HepG2 (cell line): ENCODE measurements at regions not wholly inside any gene's neighbourhood (a gene's known extent, or its start where the extent isn't known, plus 50 kb on each side); places are given as distances from the start of the nearest gene placed in this dataset.
A peak's percentile ranks its signal among the peaks of the same experiment; 100 is the strongest.

Source experiments
- ATAC-seq: fragments of 200-7000 bp; cut with Tn5 transposase; 3 replicates; pipeline ENCODE4 v1.9.1; 2020; ENCODE audit warnings: mild to moderate bottlenecking, moderate library complexity
- BruUV-seq: library from RNA; stranded (reverse); fragments of 400-500 nt; replicated peaks from 2 replicates; lab custom pipeline; 2021; lab: Mats Ljungman, UMichigan
- CTCF ChIA-PET: fragments of 300-600 bp; formaldehyde crosslinking; extraction: SDS; loops from one replicate; lab custom pipeline; 2021; ENCODE audit warnings: low total read pairs, inconsistent platforms, low intra/inter-chr PET ratio; lab: Yijun Ruan, JAX
- POLR2A ChIA-PET: fragments of 350-600 bp; sonication (Branson Sonifier 250); formaldehyde crosslinking; loops from one replicate; lab custom pipeline; 2020; ENCODE audit warnings: antibody characterized with exemption, inconsistent platforms; lab: Yijun Ruan, JAX
- DNase-seq: peaks from one replicate; pipeline ENCODE4 v3.0.0-alpha.2; 2015; ENCODE audit warnings: low spot score
- FAIRE-seq: peaks from 3 replicates; lab custom pipeline; 2011; peaks lifted over from hg19 to GRCh38; lab: Jason Lieb, UNC
- H2AFZ ChIP-seq: one replicate; pipeline ENCODE4 v1.6.1; 2011; ENCODE audit warnings: low read length, inconsistent platforms
- H3K27ac ChIP-seq: fragments of 300-600 bp; 3 replicates; pipeline ENCODE4 v1.8.0; 2011; ENCODE audit warnings: mixed run types, mild to moderate bottlenecking, mixed read lengths, low read length, inconsistent platforms; ENCODE audit not compliant: insufficient read depth; ENCODE audit errors: extremely low read length
- H3K27me3 ChIP-seq, 2 experiments: fragments of 200-600 bp in 1 of 2; 2 replicates in 1 of 2; 3 replicates in 1 of 2; pipeline versions ENCODE4 v1.6.0 to v1.8.0; 2011; ENCODE audit warnings: low read length in 2 of 2, mild to moderate bottlenecking in 2 of 2, moderate library complexity in 2 of 2, inconsistent platforms in 1 of 2; ENCODE audit not compliant: insufficient read depth in 2 of 2, control insufficient read depth in 1 of 2
- H3K36me3 ChIP-seq, 2 experiments: fragments of 200-600 bp in 1 of 2; replicated peaks in 1 of 2; 2 replicates in 1 of 2; 3 replicates in 1 of 2; pipeline versions ENCODE4 v1.5.1 to v1.8.0; 2011; ENCODE audit warnings: low read length in 2 of 2, inconsistent platforms in 1 of 2; ENCODE audit not compliant: insufficient read depth in 2 of 2, control insufficient read depth in 1 of 2
- H3K4me1 ChIP-seq: 2 replicates; pipeline ENCODE4 v1.5.1; 2012; ENCODE audit warnings: low read length, inconsistent platforms; ENCODE audit not compliant: insufficient read depth
- H3K4me2 ChIP-seq: 2 replicates; pipeline ENCODE4 v1.6.0; 2011; ENCODE audit warnings: low read depth, low read length, inconsistent platforms
- H3K4me3 ChIP-seq, 3 experiments: fragments of 200-600 bp in 1 of 3; sonication (generic), shearing (Covaris generic) in 1 of 3; replicated peaks in 1 of 3; 2 replicates each; pipeline ENCODE4 v1.5.1; 2011 to 2016; ENCODE audit warnings: low read length in 3 of 3, inconsistent platforms in 2 of 3, low read depth in 2 of 3, mild to moderate bottlenecking in 2 of 3, control low read depth in 1 of 3, mixed read lengths in 1 of 3; ENCODE audit not compliant: insufficient read depth in 1 of 3
- H3K79me2 ChIP-seq: one replicate; pipeline ENCODE4 v1.6.1; 2011; ENCODE audit warnings: low read length, inconsistent platforms; ENCODE audit not compliant: insufficient read depth
- H3K9ac ChIP-seq: 2 replicates; pipeline ENCODE4 v1.6.0; 2011; ENCODE audit warnings: mild to moderate bottlenecking, low read depth, low read length, inconsistent platforms; ENCODE audit not compliant: insufficient read depth
- H3K9me3 ChIP-seq: 2 replicates; pipeline ENCODE4 v1.5.1; 2012; ENCODE audit warnings: mild to moderate bottlenecking, low read length
- H4K20me1 ChIP-seq: 2 replicates; pipeline ENCODE4 v1.6.0; 2011; ENCODE audit warnings: inconsistent platforms, mild to moderate bottlenecking, low read length, moderate library complexity; ENCODE audit not compliant: insufficient read depth
- AGO2 ChIP-seq: fragments of 200-400 bp; formaldehyde crosslinking; optimal IDR thresholded peaks from 2 replicates; pipeline ENCODE3; 2017; ENCODE audit warnings: mild to moderate bottlenecking, low read depth, low read length, moderate library complexity
- CEBPB ChIP-seq: IDR thresholded peaks from 2 replicates; pipeline ENCODE4 v1.6.1; 2011; ENCODE audit warnings: low read depth, low read length, improper control_type of control experiment, borderline replicate concordance
- FOXJ3 ChIP-seq: sonication (generic); formaldehyde crosslinking; IDR thresholded peaks from 2 replicates; pipeline ENCODE4 v1.4.0; 2020; ENCODE audit warnings: missing genetic modification reagents, mild to moderate bottlenecking, borderline replicate concordance
- HCFC1 ChIP-seq: fragments of 150-350 bp; IDR thresholded peaks from 2 replicates; pipeline ENCODE4 v1.6.1; 2014; ENCODE audit warnings: low read depth, low read length
- MAFF ChIP-seq: IDR thresholded peaks from 2 replicates; pipeline ENCODE4 v1.6.1; 2011; ENCODE audit warnings: low read depth, low read length, improper control_type of control experiment
- MAFK ChIP-seq, 2 experiments: IDR thresholded peaks in 1 of 2; conservative IDR thresholded peaks in 1 of 2; 2 replicates each; pipeline ENCODE4 v1.6.1; 2011; ENCODE audit warnings: improper control_type of control experiment in 2 of 2, low read length in 2 of 2
- ZFP90 ChIP-seq: sonication (generic); formaldehyde crosslinking; IDR thresholded peaks from 2 replicates; pipeline ENCODE4 v1.8.0; 2022; ENCODE audit warnings: missing genetic modification reagents, mild to moderate bottlenecking, inconsistent platforms, borderline replicate concordance
- ZNF329 ChIP-seq: sonication (generic); formaldehyde crosslinking; IDR thresholded peaks from 2 replicates; pipeline ENCODE4 v1.9.0; 2021; ENCODE audit warnings: low read depth, mild to moderate bottlenecking, missing genetic modification reagents
- WGBS: methylation state at CpG from one replicate; pipeline ENCODE4 v1.1.6; 2017; ENCODE audit warnings: low lambda C conversion rate; 5-methylcytosine and 5-hydroxymethylcytosine counted together
- in situ Hi-C: cut with HindIII; loops from 2 replicates; pipeline ENCODE4 v1.10.0; 2017; ENCODE audit warnings: low pct_unique_long_range_greater_than_20kb; ENCODE audit not compliant: extremely low pct_ligation_motif_present
- intact Hi-C: fragments of 100-400 bp; cut with micrococcal nuclease; formaldehyde crosslinking; loops from one replicate; pipeline ENCODE4 v1.10.0; 2022; ENCODE audit not compliant: unreplicated experiment

GRCh38 chr5:100664140-100664539 is 129.0 kb downstream of the FAM174A start:
- FAIRE-seq: no peak
- in situ Hi-C loops: no loop called here
- WGBS: 5% methylated on average over 1 of the region's 1 CpG

GRCh38 chr5:100667161-100667630 is 132.0 kb downstream of the FAM174A start:
- in situ Hi-C loops: no loop called here
- no peak for ATAC-seq
- no peaks in the 10 kb centered on the region for H3K4me1 ChIP-seq
- no peak overlapping the region for H2AFZ ChIP-seq
- no peaks in the 10 kb centered on the region for H3K9me3 ChIP-seq
- intact Hi-C loops: no loop called here
- no peak overlapping the region for H3K4me2 ChIP-seq
- no TSS peak for BruUV-seq
- H3K9ac ChIP-seq: no peak overlapping the region
- POLR2A ChIA-PET: no interaction called here
- no peak for TF ChIP-seq HCFC1
- TF ChIP-seq CEBPB: peak; percentile 65
- no peaks in the 10 kb centered on the region for H3K36me3 ChIP-seq
- no peaks in the 10 kb centered on the region for H4K20me1 ChIP-seq
- H3K27ac ChIP-seq: no peak overlapping the region
- under 1% methylated on average over 4 of the region's 4 CpGs for WGBS
- H3K79me2 ChIP-seq: no peaks in the 10 kb centered on the region
- no peak overlapping the region for H3K4me3 ChIP-seq
- no peak for DNase-seq
- FAIRE-seq: no peak
- H3K27me3 ChIP-seq: no peaks in the 10 kb centered on the region
- CTCF ChIA-PET: no interaction called here

More at GRCh38 chr5:100664140-100664539, 129.0 kb downstream of the FAM174A start:
- Histone ChIP-seq H3K4me3 (no peak overlapping the region), H3K9me3 (no peaks in the 10 kb centered on the region), H4K20me1 (no peaks in the 10 kb centered on the region), H3K27ac (no peak overlapping the region), H3K4me1 (no peaks in the 10 kb centered on the region), H3K27me3 (no peaks in the 10 kb centered on the region), H3K9ac (no peak overlapping the region), H2AFZ (no peak overlapping the region), H3K79me2 (no peaks in the 10 kb centered on the region), H3K4me2 (no peak overlapping the region), H3K36me3 (no peaks in the 10 kb centered on the region)
- TF ChIP-seq ZFP90: no peak
- no peak for TF ChIP-seq FOXJ3 (CRISPR knock-in tag)
- TF ChIP-seq MAFF: peak; percentile 65
- no peak for TF ChIP-seq ZNF329 (CRISPR knock-in tag)
- peak; percentile 57 to 84; a peak in 3 of 4 replicates for TF ChIP-seq MAFK (conservative IDR thresholded peaks at IDR 0.05 in 1 of 2, IDR thresholded peaks at IDR 0.05 in 1 of 2; ENCODE audit: low read length in 2 of 2)
- no peak for TF ChIP-seq AGO2
- BruUV-seq: no TSS peak
- intact Hi-C loops: no loop called here
- ChIA-PET CTCF (no interaction called here), POLR2A (no interaction called here)
- ATAC-seq (no peak), DNase-seq (no peak)
